ENCODE measurements at regions not wholly inside any gene's neighbourhood (a gene's known extent, or its start where the extent isn't known, plus 50 kb on each side); places are given as distances from the start of the nearest gene placed in this dataset.

- ATAC-seq = no peak
- FAIRE-seq = no peak
- Histone ChIP-seq H3K27ac (no peak overlapping the region), H3K4me1 (no peaks in the 10 kb centered on the region), H3K4me2 (no peak overlapping the region), H3K4me3 (no peak overlapping the region), H3K9me3 (no peaks in the 10 kb centered on the region)
- WGBS (ENCODE audit: missing lambda C conversion rate) = 43% methylated on average over 3 of the region's 3 CpGs
- POLR2A ChIA-PET = no interaction called here
- no peak for TF ChIP-seq CBX2 (IDR thresholded peaks at IDR 0.05; ENCODE audit: borderline replicate concordance, low read depth)
- no peak for TF ChIP-seq EP300 (IDR thresholded peaks at IDR 0.05)
- no peak for TF ChIP-seq BHLHE40 (IDR thresholded peaks at IDR 0.05; ENCODE audit: low read depth, low read length)
- no peak for TF ChIP-seq ZC3H11A (IDR thresholded peaks at IDR 0.05)
- TF ChIP-seq CHD4 (IDR thresholded peaks at IDR 0.05; ENCODE audit: borderline replicate concordance) = no peak
- no peak for TF ChIP-seq FOXS1 (CRISPR knock-in tag; IDR thresholded peaks at IDR 0.05)
- no peak for TF ChIP-seq E2F6 (IDR thresholded peaks at IDR 0.05; ENCODE audit: borderline replicate concordance, low read depth)
- CTCF ChIA-PET = no interaction called here
- no peak for DNase-seq (ENCODE audit: low read depth in 1 of 2, low spot score in 1 of 2)
Measured at GRCh38 chr14:53375599-53375998, 222.5 kb upstream of the DDHD1 start.

GRCh38 chr14:53368711-53369201 lies 215.6 kb upstream of the DDHD1 start:
- peaks cover 16% of the 10 kb centered on the region for H3K4me1 ChIP-seq
- no peaks in the 10 kb centered on the region for H3K9me3 ChIP-seq
- DNase-seq (ENCODE audit: low read depth in 1 of 2, low spot score in 1 of 2) = peak; percentile 5 to 22
- FAIRE-seq = no peak
- H3K4me2 ChIP-seq = peak overlapping the region; percentile 13; the same call in 2 of the 3 replicates
- ChIA-PET POLR2A (no interaction called here), CTCF (interaction anchor here (0.7 to 1.1 kb wide), 2 partner anchors 15 to 62 kb away, joined by 3 to 4 read pairs; no protein-coding TSS in a partner anchor)
- no peak for TF ChIP-seq TFCP2L1 (CRISPR knock-in tag; IDR thresholded peaks at IDR 0.05)
- 0 out of 2 replicates have a peak, but pooled peaks have one; percentile 19 for TF ChIP-seq FOSL2 (IDR thresholded peaks at IDR 0.05)
- peak; percentile 46 for TF ChIP-seq FOSL2 (CRISPR knock-in tag; IDR thresholded peaks at IDR 0.05)
- no peak for TF ChIP-seq POLR2AphosphoS2 (conservative IDR thresholded peaks at IDR 0.05; ENCODE audit: low read length)
- no peak for TF ChIP-seq RARB (CRISPR knock-in tag; IDR thresholded peaks at IDR 0.05)
- no peak for TF ChIP-seq MYC (IDR thresholded peaks at IDR 0.05; ENCODE audit: borderline replicate concordance, low read length)
- TF ChIP-seq ESRRA (IDR thresholded peaks at IDR 0.05; ENCODE audit: borderline replicate concordance, low read length) = no peak
- TF ChIP-seq, protein P1, sequence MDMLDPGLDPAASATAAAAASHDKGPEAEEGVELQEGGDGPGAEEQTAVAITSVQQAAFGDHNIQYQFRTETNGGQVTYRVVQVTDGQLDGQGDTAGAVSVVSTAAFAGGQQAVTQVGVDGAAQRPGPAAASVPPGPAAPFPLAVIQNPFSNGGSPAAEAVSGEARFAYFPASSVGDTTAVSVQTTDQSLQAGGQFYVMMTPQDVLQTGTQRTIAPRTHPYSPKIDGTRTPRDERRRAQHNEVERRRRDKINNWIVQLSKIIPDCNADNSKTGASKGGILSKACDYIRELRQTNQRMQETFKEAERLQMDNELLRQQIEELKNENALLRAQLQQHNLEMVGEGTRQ (IDR thresholded peaks at IDR 0.05) = no peak
- TF ChIP-seq EHMT2 (IDR thresholded peaks at IDR 0.05; ENCODE audit: low read depth) = no peak
- peak; percentile 41; the same call in 1 of the 2 replicates for TF ChIP-seq GATA3 (IDR thresholded peaks at IDR 0.05; ENCODE audit: borderline replicate concordance)
- TF ChIP-seq, protein P2, sequence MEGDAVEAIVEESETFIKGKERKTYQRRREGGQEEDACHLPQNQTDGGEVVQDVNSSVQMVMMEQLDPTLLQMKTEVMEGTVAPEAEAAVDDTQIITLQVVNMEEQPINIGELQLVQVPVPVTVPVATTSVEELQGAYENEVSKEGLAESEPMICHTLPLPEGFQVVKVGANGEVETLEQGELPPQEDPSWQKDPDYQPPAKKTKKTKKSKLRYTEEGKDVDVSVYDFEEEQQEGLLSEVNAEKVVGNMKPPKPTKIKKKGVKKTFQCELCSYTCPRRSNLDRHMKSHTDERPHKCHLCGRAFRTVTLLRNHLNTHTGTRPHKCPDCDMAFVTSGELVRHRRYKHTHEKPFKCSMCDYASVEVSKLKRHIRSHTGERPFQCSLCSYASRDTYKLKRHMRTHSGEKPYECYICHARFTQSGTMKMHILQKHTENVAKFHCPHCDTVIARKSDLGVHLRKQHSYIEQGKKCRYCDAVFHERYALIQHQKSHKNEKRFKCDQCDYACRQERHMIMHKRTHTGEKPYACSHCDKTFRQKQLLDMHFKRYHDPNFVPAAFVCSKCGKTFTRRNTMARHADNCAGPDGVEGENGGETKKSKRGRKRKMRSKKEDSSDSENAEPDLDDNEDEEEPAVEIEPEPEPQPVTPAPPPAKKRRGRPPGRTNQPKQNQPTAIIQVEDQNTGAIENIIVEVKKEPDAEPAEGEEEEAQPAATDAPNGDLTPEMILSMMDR (IDR thresholded peaks at IDR 0.05) = no peak
- TF ChIP-seq JUNB (IDR thresholded peaks at IDR 0.05) = peak; percentile 51
- no peak overlapping the region for H3K27ac ChIP-seq
- peak; percentile 64 to 66; a peak in 5 of 6 replicates for ATAC-seq
- no peak overlapping the region for H3K4me3 ChIP-seq

DNA sequence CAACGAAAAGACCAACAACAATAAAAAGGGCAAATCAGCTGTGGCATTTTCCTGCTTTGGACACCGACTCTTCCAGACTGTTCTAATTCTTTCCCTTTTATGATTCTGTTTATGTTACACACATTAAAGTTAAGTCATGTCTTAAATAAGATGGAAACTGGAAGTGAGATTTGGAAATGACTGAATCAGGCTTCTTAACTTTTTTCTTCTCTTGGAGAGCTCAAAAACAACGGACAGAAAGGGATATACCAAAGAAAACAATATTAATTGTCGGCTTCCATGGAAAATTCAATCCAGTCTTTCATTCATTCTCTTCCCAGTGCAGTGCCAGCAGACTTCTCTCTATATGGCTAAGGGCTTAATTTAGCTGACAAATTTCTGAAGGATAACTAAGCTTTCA lies 214.9 kb upstream of the DDHD1 start:
- Histone ChIP-seq H3K4me3 (no peak overlapping the region), H3K4me2 (peak overlapping the region; percentile 13; the same call in 1 of the 3 replicates), H3K27ac (no peak overlapping the region), H3K4me1 (peaks cover 16% of the 10 kb centered on the region), H3K9me3 (no peaks in the 10 kb centered on the region)
- ChIA-PET POLR2A (no interaction called here), CTCF (interaction anchor here (0.7 to 1.1 kb wide), 2 partner anchors 16 to 61 kb away, joined by 3 to 4 read pairs; no protein-coding TSS in a partner anchor)
- FAIRE-seq (no peak), DNase-seq (ENCODE audit: low read depth in 1 of 2, low spot score in 1 of 2) (no peak), ATAC-seq (no peak)
- WGBS (ENCODE audit: missing lambda C conversion rate) = 59% methylated on average over 4 of the region's 4 CpGs
- TF ChIP-seq HEYL (CRISPR knock-in tag; IDR thresholded peaks at IDR 0.05) (no peak), MAZ (IDR thresholded peaks at IDR 0.05; ENCODE audit: borderline replicate concordance, low read depth, low read length) (no peak), EHMT2 (IDR thresholded peaks at IDR 0.05; ENCODE audit: low read depth) (no peak), ZFP36 (IDR thresholded peaks at IDR 0.05; ENCODE audit: borderline replicate concordance, partially characterized antibody) (no peak), POLR2AphosphoS2 (conservative IDR thresholded peaks at IDR 0.05; ENCODE audit: low read length) (no peak), SMC3 (IDR thresholded peaks at IDR 0.05) (no peak), HDAC2 (IDR thresholded peaks at IDR 0.05) (no peak), NPAS2 (CRISPR knock-in tag; IDR thresholded peaks at IDR 0.05; ENCODE audit: borderline replicate concordance) (no peak), TP53 (CRISPR knock-in tag; IDR thresholded peaks at IDR 0.05) (no peak), NR3C1 (IDR thresholded peaks at IDR 0.05) (no peak), EP300 (IDR thresholded peaks at IDR 0.05) (no peak)
- TF ChIP-seq, protein P3, sequence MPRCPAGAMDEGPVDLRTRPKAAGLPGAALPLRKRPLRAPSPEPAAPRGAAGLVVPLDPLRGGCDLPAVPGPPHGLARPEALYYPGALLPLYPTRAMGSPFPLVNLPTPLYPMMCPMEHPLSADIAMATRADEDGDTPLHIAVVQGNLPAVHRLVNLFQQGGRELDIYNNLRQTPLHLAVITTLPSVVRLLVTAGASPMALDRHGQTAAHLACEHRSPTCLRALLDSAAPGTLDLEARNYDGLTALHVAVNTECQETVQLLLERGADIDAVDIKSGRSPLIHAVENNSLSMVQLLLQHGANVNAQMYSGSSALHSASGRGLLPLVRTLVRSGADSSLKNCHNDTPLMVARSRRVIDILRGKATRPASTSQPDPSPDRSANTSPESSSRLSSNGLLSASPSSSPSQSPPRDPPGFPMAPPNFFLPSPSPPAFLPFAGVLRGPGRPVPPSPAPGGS (IDR thresholded peaks at IDR 0.05) = no peak
- TF ChIP-seq, protein P4, sequence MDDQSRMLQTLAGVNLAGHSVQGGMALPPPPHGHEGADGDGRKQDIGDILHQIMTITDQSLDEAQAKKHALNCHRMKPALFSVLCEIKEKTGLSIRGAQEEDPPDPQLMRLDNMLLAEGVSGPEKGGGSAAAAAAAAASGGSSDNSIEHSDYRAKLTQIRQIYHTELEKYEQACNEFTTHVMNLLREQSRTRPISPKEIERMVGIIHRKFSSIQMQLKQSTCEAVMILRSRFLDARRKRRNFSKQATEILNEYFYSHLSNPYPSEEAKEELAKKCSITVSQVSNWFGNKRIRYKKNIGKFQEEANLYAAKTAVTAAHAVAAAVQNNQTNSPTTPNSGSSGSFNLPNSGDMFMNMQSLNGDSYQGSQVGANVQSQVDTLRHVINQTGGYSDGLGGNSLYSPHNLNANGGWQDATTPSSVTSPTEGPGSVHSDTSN (IDR thresholded peaks at IDR 0.05) = no peak
- TF ChIP-seq, protein P5, sequence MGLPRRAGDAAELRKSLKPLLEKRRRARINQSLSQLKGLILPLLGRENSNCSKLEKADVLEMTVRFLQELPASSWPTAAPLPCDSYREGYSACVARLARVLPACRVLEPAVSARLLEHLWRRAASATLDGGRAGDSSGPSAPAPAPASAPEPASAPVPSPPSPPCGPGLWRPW (IDR thresholded peaks at IDR 0.05) = no peak
- TF ChIP-seq, protein P1 (IDR thresholded peaks at IDR 0.05) = no peak

Measured in A549 (cell line).